HepG2 (cell line): ENCODE measurements at regions not wholly inside any gene's neighbourhood (a gene's known extent, or its start where the extent isn't known, plus 50 kb on each side); places are given as distances from the start of the nearest gene placed in this dataset.

ENCODE experiments used
- ATAC-seq: fragments of 200-7000 bp; cut with Tn5 transposase; 3 replicates; pipeline ENCODE4 v1.9.1; 2020; ENCODE audit warnings: mild to moderate bottlenecking, moderate library complexity
- BruUV-seq: library from RNA; stranded (reverse); fragments of 400-500 nt; replicated peaks from 2 replicates; lab custom pipeline; 2021; lab: Mats Ljungman, UMichigan
- CTCF ChIA-PET: fragments of 300-600 bp; formaldehyde crosslinking; extraction: SDS; loops from one replicate; lab custom pipeline; 2021; ENCODE audit warnings: low total read pairs, inconsistent platforms, low intra/inter-chr PET ratio; lab: Yijun Ruan, JAX
- POLR2A ChIA-PET: fragments of 350-600 bp; sonication (Branson Sonifier 250); formaldehyde crosslinking; loops from one replicate; lab custom pipeline; 2020; ENCODE audit warnings: antibody characterized with exemption, inconsistent platforms; lab: Yijun Ruan, JAX
- DNase-seq: peaks from one replicate; pipeline ENCODE4 v3.0.0-alpha.2; 2015; ENCODE audit warnings: low spot score
- FAIRE-seq: peaks from 3 replicates; lab custom pipeline; 2011; peaks lifted over from hg19 to GRCh38; lab: Jason Lieb, UNC
- H2AFZ ChIP-seq: one replicate; pipeline ENCODE4 v1.6.1; 2011; ENCODE audit warnings: low read length, inconsistent platforms
- H3K27ac ChIP-seq: fragments of 300-600 bp; 3 replicates; pipeline ENCODE4 v1.8.0; 2011; ENCODE audit warnings: mixed run types, mild to moderate bottlenecking, mixed read lengths, low read length, inconsistent platforms; ENCODE audit not compliant: insufficient read depth; ENCODE audit errors: extremely low read length
- H3K27me3 ChIP-seq, 2 experiments: fragments of 200-600 bp in 1 of 2; 2 replicates in 1 of 2; 3 replicates in 1 of 2; pipeline versions ENCODE4 v1.6.0 to v1.8.0; 2011; ENCODE audit warnings: low read length in 2 of 2, mild to moderate bottlenecking in 2 of 2, moderate library complexity in 2 of 2, inconsistent platforms in 1 of 2; ENCODE audit not compliant: insufficient read depth in 2 of 2, control insufficient read depth in 1 of 2
- H3K36me3 ChIP-seq, 2 experiments: fragments of 200-600 bp in 1 of 2; replicated peaks in 1 of 2; 2 replicates in 1 of 2; 3 replicates in 1 of 2; pipeline versions ENCODE4 v1.5.1 to v1.8.0; 2011; ENCODE audit warnings: low read length in 2 of 2, inconsistent platforms in 1 of 2; ENCODE audit not compliant: insufficient read depth in 2 of 2, control insufficient read depth in 1 of 2
- H3K4me1 ChIP-seq: 2 replicates; pipeline ENCODE4 v1.5.1; 2012; ENCODE audit warnings: low read length, inconsistent platforms; ENCODE audit not compliant: insufficient read depth
- H3K4me2 ChIP-seq: 2 replicates; pipeline ENCODE4 v1.6.0; 2011; ENCODE audit warnings: low read depth, low read length, inconsistent platforms
- H3K4me3 ChIP-seq, 3 experiments: fragments of 200-600 bp in 1 of 3; sonication (generic), shearing (Covaris generic) in 1 of 3; replicated peaks in 1 of 3; 2 replicates each; pipeline ENCODE4 v1.5.1; 2011 to 2016; ENCODE audit warnings: low read length in 3 of 3, inconsistent platforms in 2 of 3, low read depth in 2 of 3, mild to moderate bottlenecking in 2 of 3, control low read depth in 1 of 3, mixed read lengths in 1 of 3; ENCODE audit not compliant: insufficient read depth in 1 of 3
- H3K79me2 ChIP-seq: one replicate; pipeline ENCODE4 v1.6.1; 2011; ENCODE audit warnings: low read length, inconsistent platforms; ENCODE audit not compliant: insufficient read depth
- H3K9ac ChIP-seq: 2 replicates; pipeline ENCODE4 v1.6.0; 2011; ENCODE audit warnings: mild to moderate bottlenecking, low read depth, low read length, inconsistent platforms; ENCODE audit not compliant: insufficient read depth
- H3K9me3 ChIP-seq: 2 replicates; pipeline ENCODE4 v1.5.1; 2012; ENCODE audit warnings: mild to moderate bottlenecking, low read length
- H4K20me1 ChIP-seq: 2 replicates; pipeline ENCODE4 v1.6.0; 2011; ENCODE audit warnings: inconsistent platforms, mild to moderate bottlenecking, low read length, moderate library complexity; ENCODE audit not compliant: insufficient read depth
- CC2D1A ChIP-seq: sonication (generic); formaldehyde crosslinking; IDR thresholded peaks from 2 replicates; pipeline ENCODE4 v1.8.1; 2023; ENCODE audit warnings: mild to moderate bottlenecking, missing genetic modification reagents
- FOSL2 ChIP-seq: sonication (generic); formaldehyde crosslinking; IDR thresholded peaks from 2 replicates; pipeline ENCODE4 v1.4.0; 2020; ENCODE audit warnings: missing genetic modification reagents
- IRF9 ChIP-seq: sonication (generic); formaldehyde crosslinking; IDR thresholded peaks from 2 replicates; pipeline ENCODE4 v1.8.0; 2022; ENCODE audit warnings: missing genetic modification reagents, mild to moderate bottlenecking, borderline replicate concordance
- KAT2B ChIP-seq: fragments of 150-350 bp; IDR thresholded peaks from 2 replicates; pipeline ENCODE4 v1.6.1; 2014; ENCODE audit warnings: low read depth, low read length, borderline replicate concordance
- MED13 ChIP-seq: sonication (generic); formaldehyde crosslinking; IDR thresholded peaks from 2 replicates; pipeline ENCODE4 v1.5.0; 2020; ENCODE audit warnings: missing genetic modification reagents
- PHF5A ChIP-seq: IDR thresholded peaks from one replicate; pipeline ENCODE4 v1.6.1; 2018; ENCODE audit warnings: low read depth, missing genetic modification reagents; ENCODE audit not compliant: unreplicated experiment
- RCOR2 ChIP-seq: IDR thresholded peaks from 2 replicates; pipeline ENCODE4 v1.6.1; 2016; ENCODE audit warnings: missing biosample characterization, missing genetic modification reagents
- RELA ChIP-seq: sonication (generic); formaldehyde crosslinking; IDR thresholded peaks from 2 replicates; pipeline ENCODE4 v1.4.0; 2020; ENCODE audit warnings: missing genetic modification reagents
- STAT5B ChIP-seq: sonication (generic); formaldehyde crosslinking; IDR thresholded peaks from 2 replicates; pipeline ENCODE4 v1.4.0; 2020; ENCODE audit warnings: missing genetic modification reagents
- ZBTB37 ChIP-seq: sonication (generic); formaldehyde crosslinking; IDR thresholded peaks from 2 replicates; pipeline ENCODE4 v1.4.0; 2020; ENCODE audit warnings: mild to moderate bottlenecking, missing genetic modification reagents
- ZBTB7A ChIP-seq: sonication (generic); formaldehyde crosslinking; IDR thresholded peaks from 2 replicates; pipeline ENCODE4 v1.8.0; 2022; ENCODE audit warnings: mild to moderate bottlenecking, missing genetic modification reagents
- ZIK1 ChIP-seq: sonication (generic); formaldehyde crosslinking; IDR thresholded peaks from 2 replicates; pipeline ENCODE4 v1.5.0; 2020; ENCODE audit warnings: mild to moderate bottlenecking, low read depth, missing genetic modification reagents, borderline replicate concordance
- ZKSCAN5 ChIP-seq: sonication (generic); formaldehyde crosslinking; IDR thresholded peaks from 2 replicates; pipeline ENCODE4 v1.5.1; 2020; ENCODE audit warnings: mild to moderate bottlenecking, missing genetic modification reagents
- ZNF136 ChIP-seq: sonication (generic); formaldehyde crosslinking; IDR thresholded peaks from 2 replicates; pipeline ENCODE4 v1.8.1; 2022; ENCODE audit warnings: low read depth, mild to moderate bottlenecking, moderate library complexity, missing genetic modification reagents
- ZNF260 ChIP-seq: sonication (generic); formaldehyde crosslinking; IDR thresholded peaks from 2 replicates; pipeline ENCODE4 v1.4.0; 2020; ENCODE audit warnings: missing genetic modification reagents, low read depth, mild to moderate bottlenecking, borderline replicate concordance
- ZNF326 ChIP-seq: sonication (generic); formaldehyde crosslinking; IDR thresholded peaks from 2 replicates; pipeline ENCODE4 v1.4.0; 2020; ENCODE audit warnings: missing genetic modification reagents, borderline replicate concordance
- ZNF770 ChIP-seq: sonication (generic); formaldehyde crosslinking; IDR thresholded peaks from 2 replicates; pipeline ENCODE4 v1.5.0; 2020; ENCODE audit warnings: mild to moderate bottlenecking, missing genetic modification reagents
- WGBS: methylation state at CpG from one replicate; pipeline ENCODE4 v1.1.6; 2017; ENCODE audit warnings: low lambda C conversion rate; 5-methylcytosine and 5-hydroxymethylcytosine counted together
- in situ Hi-C: cut with HindIII; loops from 2 replicates; pipeline ENCODE4 v1.10.0; 2017; ENCODE audit warnings: low pct_unique_long_range_greater_than_20kb; ENCODE audit not compliant: extremely low pct_ligation_motif_present
- intact Hi-C: fragments of 100-400 bp; cut with micrococcal nuclease; formaldehyde crosslinking; loops from one replicate; pipeline ENCODE4 v1.10.0; 2022; ENCODE audit not compliant: unreplicated experiment

DNA sequence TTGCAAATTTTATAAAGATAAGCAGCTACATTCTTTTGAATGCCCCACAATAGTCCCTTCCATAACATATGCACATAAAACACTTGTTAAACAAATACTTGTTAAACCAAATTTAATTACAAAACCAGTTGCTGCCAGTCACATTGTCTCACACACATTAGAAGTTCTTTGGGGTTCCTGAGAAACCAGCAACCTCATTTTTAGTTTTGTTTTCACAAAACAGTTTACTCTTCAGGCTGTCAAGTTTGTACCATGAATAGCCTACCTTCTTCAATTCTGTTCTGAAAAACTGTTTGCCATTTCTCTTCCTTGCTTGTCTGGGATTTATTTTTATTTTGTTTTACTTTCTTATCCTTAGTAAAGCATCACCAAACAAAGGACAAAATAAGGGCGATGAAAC is 176.5 kb upstream of the PHF14 start:
- intact Hi-C loops (no loop called here), in situ Hi-C loops (no loop called here)
- Histone ChIP-seq H3K4me3 (no peak overlapping the region), H3K4me2 (no peak overlapping the region), H3K27me3 (no peaks in the 10 kb centered on the region), H4K20me1 (no peaks in the 10 kb centered on the region), H2AFZ (no peak overlapping the region), H3K9ac (no peak overlapping the region), H3K27ac (no peak overlapping the region), H3K9me3 (no peaks in the 10 kb centered on the region), H3K79me2 (no peaks in the 10 kb centered on the region), H3K4me1 (no peaks in the 10 kb centered on the region), H3K36me3 (no peaks in the 10 kb centered on the region)
- WGBS, result 3% methylated on average over 1 of the region's 1 CpG
- TF ChIP-seq RELA (CRISPR knock-in tag) (no peak), ZBTB37 (CRISPR knock-in tag) (no peak)
- DNase-seq (no peak), ATAC-seq (no peak), FAIRE-seq (no peak)
- POLR2A ChIA-PET, result no interaction called here
- CTCF ChIA-PET, result no interaction called here
- BruUV-seq, result no TSS peak

GRCh38 chr7:10798044-10798443 is 175.6 kb upstream of the PHF14 start:
- ATAC-seq, result no peak
- no TSS peak for BruUV-seq
- no peak for TF ChIP-seq ZBTB7A
- no peak for TF ChIP-seq ZNF136 (CRISPR knock-in tag)
- no peak for TF ChIP-seq IRF9 (CRISPR knock-in tag)
- no peak for TF ChIP-seq ZNF770 (CRISPR knock-in tag)
- no peak for TF ChIP-seq CC2D1A
- no peak for TF ChIP-seq KAT2B
- no peak for TF ChIP-seq RCOR2 (CRISPR knock-in tag)
- TF ChIP-seq ZIK1 (CRISPR knock-in tag), result no peak
- TF ChIP-seq FOSL2 (CRISPR knock-in tag), result no peak
- TF ChIP-seq ZNF326 (CRISPR knock-in tag), result no peak
- TF ChIP-seq ZKSCAN5 (CRISPR knock-in tag), result no peak
- TF ChIP-seq ZNF260 (CRISPR knock-in tag), result no peak
- TF ChIP-seq MED13 (CRISPR knock-in tag), result no peak
- no peak for TF ChIP-seq PHF5A
- no peak for TF ChIP-seq STAT5B

More at GRCh38 chr7:10798044-10798443, 175.6 kb upstream of the PHF14 start:
- no peaks in the 10 kb centered on the region for H3K4me1 ChIP-seq
- peaks cover 0 to 2% of the 10 kb centered on the region in 2 experiments; a peak in 1 of 5 replicates for H3K27me3 ChIP-seq
- H3K9me3 ChIP-seq, result no peaks in the 10 kb centered on the region
- intact Hi-C loops, result no loop called here
- 0% methylated on average over 6 of the region's 6 CpGs for WGBS
- DNase-seq, result no peak
- POLR2A ChIA-PET, result no interaction called here
- H3K79me2 ChIP-seq, result no peaks in the 10 kb centered on the region
- H4K20me1 ChIP-seq, result no peaks in the 10 kb centered on the region
- H2AFZ ChIP-seq, result no peak overlapping the region
- in situ Hi-C loops, result no loop called here
- FAIRE-seq, result no peak
- H3K27ac ChIP-seq, result no peak overlapping the region
- H3K9ac ChIP-seq, result no peak overlapping the region
- CTCF ChIA-PET, result no interaction called here
- no peaks in the 10 kb centered on the region for H3K36me3 ChIP-seq
- no peak overlapping the region for H3K4me2 ChIP-seq
- H3K4me3 ChIP-seq, result no peak overlapping the region
